ENCODE measurements at regions not wholly inside any gene's neighbourhood (a gene's known extent, or its start where the extent isn't known, plus 50 kb on each side); places are given as distances from the start of the nearest gene placed in this dataset.

DNA sequence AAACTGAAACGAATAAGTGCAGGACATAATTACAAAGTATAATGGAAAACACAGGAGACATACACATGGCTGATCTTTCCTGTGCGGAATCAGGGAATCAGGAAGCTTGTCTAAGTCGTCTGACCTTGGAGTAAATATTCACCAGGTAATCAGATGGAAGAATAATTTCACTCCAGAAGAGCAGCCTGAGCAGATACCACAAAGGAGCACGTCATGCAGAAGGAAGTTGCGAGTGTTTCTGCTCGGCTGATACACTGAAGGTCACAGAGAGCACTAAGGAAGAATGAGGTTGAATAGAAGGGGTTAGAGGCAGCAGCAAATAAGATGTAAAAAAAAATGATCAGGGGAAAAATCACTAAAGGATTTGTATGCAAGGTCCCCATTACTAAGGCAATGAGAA is 122.3 kb upstream of the GPC6 start:
- no peak overlapping the region for H3K4me3 Mint-ChIP-seq
- H3K36me3 Mint-ChIP-seq = no peaks in the 10 kb centered on the region
- H3K4me1 Mint-ChIP-seq = no peaks in the 10 kb centered on the region
- peaks cover 0 to 17% (median 5%) of the 10 kb centered on the region in 6 donors for H3K9me3 Mint-ChIP-seq
- H3K27ac Mint-ChIP-seq = no peak overlapping the region
- no peak for DNase-seq
- H3K27me3 Mint-ChIP-seq (ENCODE audit: low read depth in 3 of 3) = peaks cover 0 to 2% (median 0%) of the 10 kb centered on the region in 3 donors

DNA sequence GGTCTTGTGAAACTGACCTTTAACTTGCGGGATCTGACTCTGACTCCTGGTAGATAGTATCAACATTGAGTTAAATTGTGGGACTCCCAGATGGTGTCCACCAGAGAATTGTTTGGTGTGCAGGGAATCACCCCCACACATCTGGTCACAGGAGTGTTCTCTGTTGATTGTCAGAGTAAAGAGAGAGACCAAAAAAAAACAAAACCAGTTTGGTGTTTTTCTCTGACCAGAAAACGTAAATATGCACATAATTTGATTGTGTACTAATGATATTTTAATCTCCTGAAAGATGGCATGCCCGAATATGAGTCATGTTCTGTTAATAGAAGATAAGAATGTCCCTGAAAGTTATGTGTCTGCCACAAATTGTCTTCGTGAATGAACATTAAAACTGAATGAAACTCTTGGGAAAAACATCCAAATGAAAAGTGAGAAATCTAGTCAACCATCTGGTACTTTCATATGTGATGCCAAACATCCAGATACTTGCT is 118.5 kb upstream of the GPC6 start:
- Mint-ChIP-seq H3K27me3 (ENCODE audit: low read depth in 3 of 3) (no peaks in the 10 kb centered on the region), H3K27ac (no peak overlapping the region), H3K4me1 (no peaks in the 10 kb centered on the region), H3K36me3 (no peaks in the 10 kb centered on the region), H3K4me3 (no peak overlapping the region), H3K9me3 (peaks cover 0 to 5% (median 2%) of the 10 kb centered on the region in 6 donors)
- DNase-seq = no peak

DNA sequence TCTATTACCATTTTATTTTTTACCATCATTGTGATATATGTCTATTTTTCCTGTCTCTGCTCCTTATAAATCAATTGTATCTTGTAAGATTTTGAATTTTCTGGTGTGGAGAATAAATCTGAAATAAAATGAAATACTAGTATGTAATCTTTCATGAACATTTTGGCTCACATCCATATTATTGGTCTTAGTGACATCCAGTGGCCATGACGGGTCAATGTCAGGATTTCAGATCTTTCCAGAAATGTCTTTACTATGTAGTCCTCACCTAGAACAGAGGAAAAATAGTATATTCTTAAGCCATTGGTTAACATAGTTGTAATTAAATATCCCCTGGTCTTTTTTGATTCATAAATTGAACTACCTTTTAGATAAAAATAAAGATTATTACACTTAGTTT is 109.8 kb upstream of the GPC6 start:
- H3K9me3 Mint-ChIP-seq = peaks cover 13 to 45% (median 20%) of the 10 kb centered on the region in 6 donors
- no peaks in the 10 kb centered on the region for H3K4me1 Mint-ChIP-seq
- H3K36me3 Mint-ChIP-seq = peaks cover 0 to 6% (median 4%) of the 10 kb centered on the region in 3 donors

DNA sequence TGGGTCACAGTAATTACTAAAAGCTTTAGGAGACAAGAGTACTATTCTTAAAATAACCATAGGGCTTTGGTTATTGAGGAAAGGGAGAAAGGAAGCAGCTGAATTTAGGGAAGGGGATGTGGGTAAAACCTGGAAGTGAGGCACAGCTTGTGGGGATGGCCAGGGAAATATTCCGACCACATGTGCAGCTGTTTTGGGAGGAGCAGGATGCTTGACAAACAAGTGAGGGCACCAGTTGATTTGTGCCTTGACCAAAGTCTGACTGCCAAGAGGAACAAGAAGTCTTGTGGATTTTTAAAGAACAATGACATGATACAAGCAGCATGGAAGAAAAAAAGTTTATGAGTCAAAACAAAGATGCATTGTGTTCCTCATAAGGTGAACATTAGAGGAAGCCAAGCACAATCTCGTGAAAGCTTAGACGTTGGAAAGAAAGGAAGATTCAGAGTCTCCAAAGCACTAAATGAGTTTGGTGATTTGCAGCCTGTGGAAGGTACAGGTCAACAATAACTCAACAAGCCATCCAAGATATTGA is 108.5 kb upstream of the GPC6 start:
- Mint-ChIP-seq H3K9me3 (peaks cover 13 to 45% (median 21%) of the 10 kb centered on the region in 6 donors), H3K4me1 (no peaks in the 10 kb centered on the region), H3K36me3 (peaks cover 0 to 6% (median 4%) of the 10 kb centered on the region in 3 donors), H3K27ac (no peak overlapping the region), H3K27me3 (ENCODE audit: low read depth in 3 of 3) (peaks cover 0 to 4% (median 2%) of the 10 kb centered on the region in 3 donors), H3K4me3 (no peak overlapping the region)
- DNase-seq = no peak

More for the DNA sequence above, 109.8 kb upstream of the GPC6 start:
- H3K4me3 Mint-ChIP-seq = no peak overlapping the region
- DNase-seq = no peak
- peaks cover 0 to 4% (median 2%) of the 10 kb centered on the region in 3 donors for H3K27me3 Mint-ChIP-seq (ENCODE audit: low read depth in 3 of 3)
- no peak overlapping the region for H3K27ac Mint-ChIP-seq

DNA sequence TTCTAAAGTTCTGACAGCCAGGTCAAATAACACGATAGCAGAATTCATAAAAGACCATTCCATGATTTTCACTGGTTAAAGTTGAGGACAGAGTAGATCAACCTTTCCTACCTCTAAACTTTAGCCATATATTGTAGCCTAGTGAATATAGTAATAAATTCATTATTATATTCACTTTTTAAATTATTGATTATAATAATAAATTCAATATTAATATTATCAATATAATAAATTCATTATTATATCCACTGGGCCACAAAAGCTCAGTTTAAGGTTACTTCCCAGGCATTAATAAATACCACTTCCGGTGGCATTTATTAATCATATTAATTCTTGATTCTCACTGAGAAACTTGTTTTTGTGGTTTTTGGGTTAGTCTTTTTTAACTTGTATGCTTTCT is 85.7 kb upstream of the GPC6 start:
- Mint-ChIP-seq H3K4me3 (no peak overlapping the region), H3K27me3 (ENCODE audit: low read depth in 3 of 3) (no peaks in the 10 kb centered on the region), H3K27ac (no peak overlapping the region), H3K36me3 (no peaks in the 10 kb centered on the region), H3K9me3 (peaks cover 0 to 22% (median 10%) of the 10 kb centered on the region in 6 donors), H3K4me1 (no peaks in the 10 kb centered on the region)
- DNase-seq = no peak

DNA sequence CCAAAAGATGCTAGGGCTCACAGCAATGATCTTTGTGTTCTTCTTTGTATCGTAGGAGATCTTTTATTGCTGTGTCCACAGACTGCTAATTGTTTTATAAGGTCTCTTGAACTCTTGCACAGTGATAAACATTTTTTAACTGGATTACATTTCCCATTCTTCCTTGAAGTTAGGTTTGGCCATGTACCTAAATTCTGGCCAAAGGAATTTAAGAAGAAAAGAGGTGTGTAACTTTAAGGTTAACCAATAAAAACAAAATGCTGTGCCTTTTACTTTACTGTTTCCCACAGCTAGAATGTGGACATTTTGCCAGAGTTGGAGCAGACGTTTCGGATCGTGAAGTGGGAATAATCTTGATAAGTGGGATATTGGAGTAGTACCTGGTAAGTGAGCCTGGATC is 82.6 kb upstream of the GPC6 start:
- Mint-ChIP-seq H3K27me3 (ENCODE audit: low read depth in 3 of 3) (no peaks in the 10 kb centered on the region), H3K4me3 (no peak overlapping the region), H3K9me3 (peaks cover 1 to 25% (median 8%) of the 10 kb centered on the region in 6 donors)

DNA sequence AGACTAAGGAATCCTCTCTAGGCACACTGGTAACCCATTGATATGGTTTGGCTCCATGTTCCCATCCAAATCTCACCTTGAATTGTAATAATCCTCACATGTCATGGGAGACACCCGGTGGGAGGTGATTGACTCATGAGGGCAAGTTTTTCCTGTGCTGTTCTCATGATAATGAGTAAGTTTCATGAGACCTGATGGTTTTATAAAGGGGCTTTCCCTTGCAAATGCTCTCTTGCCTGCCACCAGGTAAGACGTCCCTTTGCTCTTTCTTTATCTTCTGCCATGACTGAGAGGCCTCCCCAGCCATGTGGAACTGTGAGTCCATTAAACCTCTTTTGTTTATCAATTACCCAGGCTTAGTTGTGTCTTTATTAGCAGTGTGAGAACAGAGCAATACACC is 81.4 kb upstream of the GPC6 start:
- no peak for DNase-seq
- no peak overlapping the region for H3K27ac Mint-ChIP-seq
- no peaks in the 10 kb centered on the region for H3K27me3 Mint-ChIP-seq (ENCODE audit: low read depth in 3 of 3)
- no peaks in the 10 kb centered on the region for H3K4me1 Mint-ChIP-seq
- H3K36me3 Mint-ChIP-seq = no peaks in the 10 kb centered on the region
- H3K9me3 Mint-ChIP-seq = peaks cover 1 to 32% (median 14%) of the 10 kb centered on the region in 6 donors
- H3K4me3 Mint-ChIP-seq = no peak overlapping the region

More for the DNA sequence above, 82.6 kb upstream of the GPC6 start:
- Mint-ChIP-seq H3K4me1 (no peaks in the 10 kb centered on the region), H3K36me3 (no peaks in the 10 kb centered on the region), H3K27ac (no peak overlapping the region)
- no peak for DNase-seq

DNA sequence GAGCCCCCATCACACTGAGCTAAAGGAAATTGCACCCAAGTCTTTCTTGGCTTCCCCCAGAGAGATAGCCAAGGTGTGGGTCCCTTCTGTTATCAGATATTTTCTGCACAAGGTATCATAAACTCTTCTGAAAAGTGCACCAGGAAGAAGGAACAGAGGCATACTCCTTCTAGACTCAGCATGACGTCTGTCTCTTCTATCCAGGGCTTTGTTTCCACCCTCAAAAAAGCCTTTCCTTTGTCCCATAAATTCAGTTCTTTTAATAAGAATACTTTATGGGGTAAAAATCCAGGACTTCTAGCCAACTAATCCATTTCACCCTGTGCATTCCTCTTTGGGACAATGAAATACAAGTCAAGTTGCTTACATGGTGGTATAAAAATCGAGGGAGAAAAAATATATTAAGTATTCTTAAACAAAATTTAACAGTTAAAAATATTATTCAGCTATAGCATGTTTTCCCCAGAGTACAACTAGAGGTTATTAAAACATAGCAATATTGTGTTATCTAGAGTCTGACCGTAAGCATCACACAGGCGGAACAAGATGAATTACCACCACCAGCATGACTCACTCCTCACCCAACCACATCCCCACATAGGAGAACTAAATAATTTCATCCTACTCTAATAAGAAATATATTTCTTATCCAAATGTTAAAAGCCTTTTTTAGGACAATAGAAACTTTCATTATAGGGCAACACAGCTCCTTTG is 79.9 kb upstream of the GPC6 start:
- H3K9me3 Mint-ChIP-seq = peaks cover 1 to 33% (median 14%) of the 10 kb centered on the region in 6 donors
- H3K4me3 Mint-ChIP-seq = no peak overlapping the region
- no peak for DNase-seq
- no peaks in the 10 kb centered on the region for H3K36me3 Mint-ChIP-seq
- H3K27me3 Mint-ChIP-seq (ENCODE audit: low read depth in 3 of 3) = peaks cover 0 to 3% (median 0%) of the 10 kb centered on the region in 3 donors
- no peak overlapping the region for H3K27ac Mint-ChIP-seq
- H3K4me1 Mint-ChIP-seq = no peaks in the 10 kb centered on the region

DNA sequence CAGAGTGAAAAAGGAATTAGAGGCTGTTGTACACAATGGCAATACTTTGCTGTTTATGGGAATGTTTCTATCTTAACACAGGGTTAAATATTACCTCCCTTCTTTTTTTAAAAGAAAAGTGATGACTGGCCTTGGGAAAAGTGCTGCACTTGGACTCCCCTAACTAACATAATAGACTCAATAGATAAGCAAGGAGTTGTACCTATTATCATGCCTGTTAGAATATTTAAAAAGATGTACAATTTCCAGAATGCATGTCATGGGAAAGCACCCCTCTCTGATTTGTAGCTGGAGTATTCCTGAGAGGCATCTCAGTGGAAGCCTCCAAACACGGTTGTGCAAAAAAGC is 79.3 kb upstream of the GPC6 start:
- DNase-seq = no peak
- H3K27me3 Mint-ChIP-seq (ENCODE audit: low read depth in 3 of 3) = peaks cover 0 to 3% (median 0%) of the 10 kb centered on the region in 3 donors

DNA sequence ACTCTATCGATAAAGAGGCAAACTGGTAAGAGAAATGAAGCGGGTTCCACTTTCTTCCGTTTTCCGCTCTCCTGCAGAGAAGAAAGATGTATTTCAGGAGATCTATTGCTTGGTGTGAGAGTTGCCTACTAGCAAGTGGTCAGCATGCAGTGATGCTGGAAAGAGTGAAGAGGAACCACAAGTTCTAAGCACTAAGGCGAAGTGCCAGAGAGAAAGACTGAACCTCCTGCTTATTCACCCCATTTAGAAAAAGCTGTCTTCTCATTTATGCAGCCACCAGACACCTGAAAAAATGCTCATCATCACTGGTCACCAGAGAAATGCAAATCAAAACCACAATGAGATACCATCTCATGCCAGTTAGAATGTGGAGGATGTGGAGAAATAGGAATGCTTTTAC is 78.7 kb upstream of the GPC6 start:
- no peak overlapping the region for H3K4me3 Mint-ChIP-seq
- H3K4me1 Mint-ChIP-seq = no peaks in the 10 kb centered on the region
- H3K27ac Mint-ChIP-seq = no peak overlapping the region

More for the DNA sequence above, 79.3 kb upstream of the GPC6 start:
- Mint-ChIP-seq H3K4me3 (no peak overlapping the region), H3K36me3 (no peaks in the 10 kb centered on the region), H3K9me3 (peaks cover 1 to 31% (median 13%) of the 10 kb centered on the region in 6 donors), H3K4me1 (no peaks in the 10 kb centered on the region), H3K27ac (no peak overlapping the region)

DNA sequence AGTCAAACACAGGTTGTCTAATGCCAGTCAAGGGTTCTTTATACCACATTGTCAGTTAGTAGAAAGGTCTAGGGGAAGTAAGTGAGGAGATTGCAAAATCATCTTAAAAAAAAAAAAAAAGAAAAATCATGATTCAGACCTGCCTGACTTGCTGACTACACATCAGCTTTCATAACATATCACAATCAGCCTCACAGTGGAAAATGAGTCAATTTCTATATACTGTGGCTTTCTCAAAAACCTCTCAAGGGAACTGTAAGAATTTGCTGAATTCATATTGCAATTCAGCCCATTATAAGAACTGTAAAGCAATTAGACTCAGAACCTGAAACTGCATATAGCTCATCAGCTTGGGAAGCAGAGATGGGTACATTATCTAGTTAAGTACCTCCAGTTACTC is 75.3 kb upstream of the GPC6 start:
- H3K27ac Mint-ChIP-seq = no peak overlapping the region
- H3K4me1 Mint-ChIP-seq = no peaks in the 10 kb centered on the region
- no peaks in the 10 kb centered on the region for H3K36me3 Mint-ChIP-seq
- peaks cover 3 to 20% (median 15%) of the 10 kb centered on the region in 6 donors for H3K9me3 Mint-ChIP-seq
- H3K27me3 Mint-ChIP-seq (ENCODE audit: low read depth in 3 of 3) = peaks cover 0 to 3% (median 0%) of the 10 kb centered on the region in 3 donors
- no peak overlapping the region for H3K4me3 Mint-ChIP-seq
- no peak for DNase-seq

More for the DNA sequence above, 78.7 kb upstream of the GPC6 start:
- no peak for DNase-seq
- peaks cover 1 to 27% (median 16%) of the 10 kb centered on the region in 6 donors for H3K9me3 Mint-ChIP-seq
- H3K36me3 Mint-ChIP-seq = no peaks in the 10 kb centered on the region
- H3K27me3 Mint-ChIP-seq (ENCODE audit: low read depth in 3 of 3) = peaks cover 0 to 3% (median 0%) of the 10 kb centered on the region in 3 donors

DNA sequence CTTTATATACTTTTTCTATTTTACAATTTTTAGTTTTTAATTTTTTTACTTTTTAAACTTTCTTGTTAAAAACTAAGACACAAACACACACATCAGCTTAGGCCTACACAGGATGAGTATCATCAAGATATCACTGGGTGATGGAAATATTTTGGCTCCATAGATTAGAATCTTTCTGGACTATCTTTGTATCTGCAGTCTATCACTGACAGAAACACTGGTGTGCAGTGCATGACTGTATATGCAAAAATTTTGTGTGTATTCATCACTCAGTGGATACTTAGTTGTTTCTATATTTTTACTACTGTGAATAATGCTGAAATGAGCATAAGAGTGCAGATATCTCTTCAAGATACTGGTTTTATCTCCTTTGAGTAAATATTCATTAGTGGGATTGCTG is 68.0 kb upstream of the GPC6 start:
- no peak overlapping the region for H3K27ac Mint-ChIP-seq
- no peaks in the 10 kb centered on the region for H3K36me3 Mint-ChIP-seq
- H3K9me3 Mint-ChIP-seq = peaks cover 4 to 19% (median 10%) of the 10 kb centered on the region in 6 donors
- no peak overlapping the region for H3K4me3 Mint-ChIP-seq
- DNase-seq = no peak
- H3K4me1 Mint-ChIP-seq = no peaks in the 10 kb centered on the region
- no peaks in the 10 kb centered on the region for H3K27me3 Mint-ChIP-seq (ENCODE audit: low read depth in 3 of 3)

DNA sequence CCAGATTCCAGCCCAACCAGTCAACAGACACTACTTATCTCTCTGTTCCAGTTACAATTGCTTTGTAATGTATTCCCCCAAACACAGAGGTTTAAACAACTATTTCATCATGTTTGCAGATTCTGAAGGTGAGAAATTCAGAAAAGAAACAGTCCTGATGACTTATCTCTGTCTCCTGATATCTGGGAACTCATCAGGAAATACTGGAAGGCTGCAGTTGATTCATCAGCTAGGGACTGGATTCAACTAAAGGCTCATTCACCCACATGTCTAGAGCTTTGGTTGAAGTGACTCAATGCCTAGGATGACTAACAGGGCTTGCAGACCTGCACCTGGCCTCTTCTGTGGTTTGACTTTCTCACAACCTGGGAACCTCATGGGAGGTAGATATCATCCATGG is 56.6 kb upstream of the GPC6 start:
- no peak for DNase-seq
- Mint-ChIP-seq H3K27me3 (ENCODE audit: low read depth in 3 of 3) (no peaks in the 10 kb centered on the region), H3K27ac (no peak overlapping the region), H3K36me3 (no peaks in the 10 kb centered on the region), H3K9me3 (peaks cover 6 to 24% (median 13%) of the 10 kb centered on the region in 6 donors), H3K4me1 (no peaks in the 10 kb centered on the region), H3K4me3 (no peak overlapping the region)

DNA sequence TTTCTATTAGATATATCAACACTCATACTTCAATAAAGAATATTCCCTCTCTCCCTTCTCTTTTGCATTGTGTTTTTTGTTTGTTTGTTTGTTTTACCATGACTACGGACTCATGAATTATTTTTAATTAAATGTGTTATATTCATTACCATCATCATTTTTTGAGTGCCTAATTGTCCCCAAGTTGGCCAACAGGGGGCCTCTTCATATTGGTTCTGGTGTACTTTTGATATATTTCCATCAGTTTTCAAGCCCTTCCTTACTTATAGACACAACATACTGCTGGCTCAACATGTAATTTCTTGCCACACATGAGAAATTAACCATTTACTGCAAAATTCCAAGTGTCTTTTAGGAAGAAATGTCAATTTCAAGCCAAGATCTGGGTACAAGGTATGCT is 54.5 kb upstream of the GPC6 start:
- H3K27ac Mint-ChIP-seq = no peak overlapping the region
- DNase-seq = no peak
- H3K4me3 Mint-ChIP-seq = no peak overlapping the region
- H3K9me3 Mint-ChIP-seq = peaks cover 6 to 34% (median 26%) of the 10 kb centered on the region in 6 donors
- no peaks in the 10 kb centered on the region for H3K36me3 Mint-ChIP-seq
- H3K4me1 Mint-ChIP-seq = no peaks in the 10 kb centered on the region
- no peaks in the 10 kb centered on the region for H3K27me3 Mint-ChIP-seq (ENCODE audit: low read depth in 3 of 3)

All from immature natural killer cell (primary cell).